HepG2 (cell line): ENCODE measurements at regions not wholly inside any gene's neighbourhood (a gene's known extent, or its start where the extent isn't known, plus 50 kb on each side); places are given as distances from the start of the nearest gene placed in this dataset.

Experiments used
- ATAC-seq: fragments of 200-7000 bp; cut with Tn5 transposase; 3 replicates; pipeline ENCODE4 v1.9.1; 2020; ENCODE audit warnings: mild to moderate bottlenecking, moderate library complexity
- BruUV-seq: library from RNA; stranded (reverse); fragments of 400-500 nt; replicated peaks from 2 replicates; lab custom pipeline; 2021; lab: Mats Ljungman, UMichigan
- CTCF ChIA-PET: fragments of 300-600 bp; formaldehyde crosslinking; extraction: SDS; loops from one replicate; lab custom pipeline; 2021; ENCODE audit warnings: low total read pairs, inconsistent platforms, low intra/inter-chr PET ratio; lab: Yijun Ruan, JAX
- POLR2A ChIA-PET: fragments of 350-600 bp; sonication (Branson Sonifier 250); formaldehyde crosslinking; loops from one replicate; lab custom pipeline; 2020; ENCODE audit warnings: antibody characterized with exemption, inconsistent platforms; lab: Yijun Ruan, JAX
- DNase-seq: peaks from one replicate; pipeline ENCODE4 v3.0.0-alpha.2; 2015; ENCODE audit warnings: low spot score
- FAIRE-seq: peaks from 3 replicates; lab custom pipeline; 2011; peaks lifted over from hg19 to GRCh38; lab: Jason Lieb, UNC
- H2AFZ ChIP-seq: one replicate; pipeline ENCODE4 v1.6.1; 2011; ENCODE audit warnings: low read length, inconsistent platforms
- H3K27ac ChIP-seq: fragments of 300-600 bp; 3 replicates; pipeline ENCODE4 v1.8.0; 2011; ENCODE audit warnings: mixed run types, mild to moderate bottlenecking, mixed read lengths, low read length, inconsistent platforms; ENCODE audit not compliant: insufficient read depth; ENCODE audit errors: extremely low read length
- H3K27me3 ChIP-seq, 2 experiments: fragments of 200-600 bp in 1 of 2; 2 replicates in 1 of 2; 3 replicates in 1 of 2; pipeline versions ENCODE4 v1.6.0 to v1.8.0; 2011; ENCODE audit warnings: low read length in 2 of 2, mild to moderate bottlenecking in 2 of 2, moderate library complexity in 2 of 2, inconsistent platforms in 1 of 2; ENCODE audit not compliant: insufficient read depth in 2 of 2, control insufficient read depth in 1 of 2
- H3K36me3 ChIP-seq, 2 experiments: fragments of 200-600 bp in 1 of 2; replicated peaks in 1 of 2; 2 replicates in 1 of 2; 3 replicates in 1 of 2; pipeline versions ENCODE4 v1.5.1 to v1.8.0; 2011; ENCODE audit warnings: low read length in 2 of 2, inconsistent platforms in 1 of 2; ENCODE audit not compliant: insufficient read depth in 2 of 2, control insufficient read depth in 1 of 2
- H3K4me1 ChIP-seq: 2 replicates; pipeline ENCODE4 v1.5.1; 2012; ENCODE audit warnings: low read length, inconsistent platforms; ENCODE audit not compliant: insufficient read depth
- H3K4me2 ChIP-seq: 2 replicates; pipeline ENCODE4 v1.6.0; 2011; ENCODE audit warnings: low read depth, low read length, inconsistent platforms
- H3K4me3 ChIP-seq, 3 experiments: fragments of 200-600 bp in 1 of 3; sonication (generic), shearing (Covaris generic) in 1 of 3; replicated peaks in 1 of 3; 2 replicates each; pipeline ENCODE4 v1.5.1; 2011 to 2016; ENCODE audit warnings: low read length in 3 of 3, inconsistent platforms in 2 of 3, low read depth in 2 of 3, mild to moderate bottlenecking in 2 of 3, control low read depth in 1 of 3, mixed read lengths in 1 of 3; ENCODE audit not compliant: insufficient read depth in 1 of 3
- H3K79me2 ChIP-seq: one replicate; pipeline ENCODE4 v1.6.1; 2011; ENCODE audit warnings: low read length, inconsistent platforms; ENCODE audit not compliant: insufficient read depth
- H3K9ac ChIP-seq: 2 replicates; pipeline ENCODE4 v1.6.0; 2011; ENCODE audit warnings: mild to moderate bottlenecking, low read depth, low read length, inconsistent platforms; ENCODE audit not compliant: insufficient read depth
- H3K9me3 ChIP-seq: 2 replicates; pipeline ENCODE4 v1.5.1; 2012; ENCODE audit warnings: mild to moderate bottlenecking, low read length
- H4K20me1 ChIP-seq: 2 replicates; pipeline ENCODE4 v1.6.0; 2011; ENCODE audit warnings: inconsistent platforms, mild to moderate bottlenecking, low read length, moderate library complexity; ENCODE audit not compliant: insufficient read depth
- CERS6 ChIP-seq: sonication (generic); formaldehyde crosslinking; IDR thresholded peaks from 2 replicates; pipeline ENCODE4 v1.5.0; 2020; ENCODE audit warnings: missing genetic modification reagents
- ELF1 ChIP-seq: sonication (generic); formaldehyde crosslinking; IDR thresholded peaks from 2 replicates; pipeline ENCODE4 v1.4.0; 2020; ENCODE audit warnings: missing genetic modification reagents
- ISX ChIP-seq: sonication (generic); formaldehyde crosslinking; conservative IDR thresholded peaks from 2 replicates; pipeline ENCODE4 v1.5.0; 2020; ENCODE audit warnings: missing genetic modification reagents
- MZF1 ChIP-seq: sonication (generic); formaldehyde crosslinking; IDR thresholded peaks from 2 replicates; pipeline ENCODE4 v1.8.1; 2023; ENCODE audit warnings: mild to moderate bottlenecking, missing genetic modification reagents, borderline replicate concordance
- SRF ChIP-seq: IDR thresholded peaks from 2 replicates; pipeline ENCODE4 v1.6.1; 2011; ENCODE audit warnings: mild to moderate bottlenecking, low read depth, low read length, moderate library complexity
- ZFP62 ChIP-seq: sonication (generic); formaldehyde crosslinking; IDR thresholded peaks from 2 replicates; pipeline ENCODE4 v1.4.0; 2020; ENCODE audit warnings: missing genetic modification reagents
- ZNF136 ChIP-seq: sonication (generic); formaldehyde crosslinking; IDR thresholded peaks from 2 replicates; pipeline ENCODE4 v1.8.1; 2022; ENCODE audit warnings: low read depth, mild to moderate bottlenecking, moderate library complexity, missing genetic modification reagents
- ZNF749 ChIP-seq: sonication (generic); formaldehyde crosslinking; IDR thresholded peaks from 2 replicates; pipeline ENCODE4 v1.8.0; 2022; ENCODE audit warnings: mild to moderate bottlenecking, missing genetic modification reagents, moderate library complexity, borderline replicate concordance
- ZNF841 ChIP-seq: sonication (generic); formaldehyde crosslinking; IDR thresholded peaks from 2 replicates; pipeline ENCODE4 v1.8.1; 2023; ENCODE audit warnings: missing genetic modification reagents, borderline replicate concordance
- WGBS: methylation state at CpG from one replicate; pipeline ENCODE4 v1.1.6; 2017; ENCODE audit warnings: low lambda C conversion rate; 5-methylcytosine and 5-hydroxymethylcytosine counted together
- in situ Hi-C: cut with HindIII; loops from 2 replicates; pipeline ENCODE4 v1.10.0; 2017; ENCODE audit warnings: low pct_unique_long_range_greater_than_20kb; ENCODE audit not compliant: extremely low pct_ligation_motif_present
- intact Hi-C: fragments of 100-400 bp; cut with micrococcal nuclease; formaldehyde crosslinking; loops from one replicate; pipeline ENCODE4 v1.10.0; 2022; ENCODE audit not compliant: unreplicated experiment
- TF ChIP-seq, protein P1 (sequence below): sonication (generic); formaldehyde crosslinking; IDR thresholded peaks from 2 replicates; pipeline ENCODE4 v1.4.0; 2020; ENCODE audit warnings: mild to moderate bottlenecking, missing genetic modification reagents, borderline replicate concordance

DNA sequence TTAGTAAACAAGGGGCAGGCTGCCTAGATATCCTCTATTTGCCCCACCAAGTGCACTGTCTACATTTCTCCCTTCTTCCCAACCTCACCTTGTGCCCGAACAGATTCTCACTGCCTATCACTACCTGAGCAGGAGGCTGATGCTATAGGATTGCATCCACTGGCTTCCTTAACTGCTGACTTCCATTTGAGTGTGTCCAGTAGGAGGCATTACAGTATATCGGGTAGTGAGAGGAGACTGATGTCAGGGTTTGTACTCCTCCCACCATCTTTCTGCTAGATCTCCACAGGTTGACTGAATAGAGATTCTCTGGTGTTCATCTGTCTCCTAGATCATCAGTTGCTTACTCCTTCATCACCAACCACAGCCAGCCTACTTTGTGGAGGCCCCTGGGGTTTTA, 796.3 kb downstream of the LRRIQ3 start (continued):
- TF ChIP-seq ISX (CRISPR knock-in tag) (no peak), ZNF136 (CRISPR knock-in tag) (no peak), SRF (no peak), ELF1 (no peak), ZNF841 (CRISPR knock-in tag) (no peak)
- TF ChIP-seq, all 625 proteins: peak for 0

GRCh38 chr1:73382966-73383365, 815.0 kb downstream of the LRRIQ3 start:
- no TSS peak for BruUV-seq
- Histone ChIP-seq H3K27ac (no peak overlapping the region), H3K36me3 (no peaks in the 10 kb centered on the region), H4K20me1 (no peaks in the 10 kb centered on the region), H3K4me2 (no peak overlapping the region), H3K9ac (no peak overlapping the region), H3K79me2 (no peaks in the 10 kb centered on the region), H3K4me3 (no peak overlapping the region), H2AFZ (no peak overlapping the region), H3K4me1 (no peaks in the 10 kb centered on the region)
- intact Hi-C loops, result no loop called here
- CTCF ChIA-PET, result no interaction called here
- WGBS, result 16% methylated on average over 3 of the region's 3 CpGs
- in situ Hi-C loops, result no loop called here
- POLR2A ChIA-PET, result no interaction called here
- FAIRE-seq, result no peak
- TF ChIP-seq ZFP62 (no peak), CERS6 (CRISPR knock-in tag) (no peak), ZNF749 (CRISPR knock-in tag) (no peak), MZF1 (CRISPR knock-in tag) (no peak)
- TF ChIP-seq, protein P1, sequence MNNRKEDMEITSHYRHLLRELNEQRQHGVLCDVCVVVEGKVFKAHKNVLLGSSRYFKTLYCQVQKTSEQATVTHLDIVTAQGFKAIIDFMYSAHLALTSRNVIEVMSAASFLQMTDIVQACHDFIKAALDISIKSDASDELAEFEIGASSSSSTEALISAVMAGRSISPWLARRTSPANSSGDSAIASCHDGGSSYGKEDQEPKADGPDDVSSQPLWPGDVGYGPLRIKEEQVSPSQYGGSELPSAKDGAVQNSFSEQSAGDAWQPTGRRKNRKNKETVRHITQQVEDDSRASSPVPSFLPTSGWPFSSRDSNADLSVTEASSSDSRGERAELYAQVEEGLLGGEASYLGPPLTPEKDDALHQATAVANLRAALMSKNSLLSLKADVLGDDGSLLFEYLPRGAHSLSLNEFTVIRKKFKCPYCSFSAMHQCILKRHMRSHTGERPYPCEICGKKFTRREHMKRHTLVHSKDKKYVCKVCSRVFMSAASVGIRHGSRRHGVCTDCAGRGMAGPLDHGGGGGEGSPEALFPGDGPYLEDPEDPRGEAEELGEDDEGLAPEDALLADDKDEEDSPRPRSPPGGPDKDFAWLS (CRISPR knock-in tag), result no peak
- TF ChIP-seq, all 625 proteins: peak for 0
- DNase-seq, result no peak
- no peak for ATAC-seq
- Histone ChIP-seq H3K27me3 (no peaks in the 10 kb centered on the region), H3K9me3 (peaks cover 86% of the 10 kb centered on the region)
